Urinary bladder (tissue), 3 donors: ENCODE measurements at regions not wholly inside any gene's neighbourhood (a gene's known extent, or its start where the extent isn't known, plus 50 kb on each side); places are given as distances from the start of the nearest gene placed in this dataset.
"Not testable (repeated sequence)": the region's sequence is repeated elsewhere in the genome, so short reads cannot be mapped to it uniquely, and the experiment has no call there.

Source experiments
- DNase-seq: peaks from one replicate; pipeline ENCODE4 v3.0.0-alpha.2; 2015; ENCODE audit errors: extremely low spot score
- H3K27ac ChIP-seq: one replicate; pipeline ENCODE4 v1.5.1; 2013; ENCODE audit warnings: low read depth, mild to moderate bottlenecking, moderate library complexity
- H3K36me3 ChIP-seq: one replicate; pipeline ENCODE4 v1.6.1; 2013; ENCODE audit warnings: mild to moderate bottlenecking, moderate library complexity; ENCODE audit not compliant: insufficient read depth
- H3K4me1 ChIP-seq: one replicate; pipeline ENCODE4 v1.6.1; 2013; ENCODE audit warnings: mild to moderate bottlenecking, moderate library complexity; ENCODE audit not compliant: insufficient read depth
- H3K4me3 ChIP-seq: one replicate; pipeline ENCODE4 v1.5.1; 2013; ENCODE audit warnings: low read depth, low read length
- WGBS: extraction: QIAGEN DNeasy Blood & Tissue Kit; methylation state at CpG from one replicate; pipeline ENCODE4 v1.1.7; 2013; 5-methylcytosine and 5-hydroxymethylcytosine counted together
- donor health status: healthy with polysubstance abuse.
- donor health status: healthy.

GRCh38 chr10:62473241-62473640, 99.1 kb downstream of the ZNF365 start:
- DNase-seq, result no peak
- 79% methylated on average over 4 of the region's 4 CpGs for WGBS

GRCh38 chr10:62475551-62475950, 101.4 kb downstream of the ZNF365 start:
- Histone ChIP-seq H3K4me1 (no peaks in the 10 kb centered on the region), H3K36me3 (no peaks in the 10 kb centered on the region), H3K4me3 (no peak overlapping the region), H3K27ac (no peak overlapping the region)
- DNase-seq, result no peak
- 73% methylated on average over 6 of the region's 6 CpGs for WGBS

More at GRCh38 chr10:62473241-62473640, 99.1 kb downstream of the ZNF365 start:
- no peaks in the 10 kb centered on the region for H3K4me1 ChIP-seq
- H3K36me3 ChIP-seq, result no peaks in the 10 kb centered on the region
- no peak overlapping the region for H3K27ac ChIP-seq
- H3K4me3 ChIP-seq, result no peak overlapping the region

- no peaks in the 10 kb centered on the region for H3K36me3 ChIP-seq
- no peak overlapping the region for H3K27ac ChIP-seq
- DNase-seq, result no peak
- no peak overlapping the region for H3K4me3 ChIP-seq
- WGBS, result 81% methylated on average over 4 of the region's 4 CpGs
- H3K4me1 ChIP-seq, result no peaks in the 10 kb centered on the region
Observed at GRCh38 chr10:62479523-62479922, 105.4 kb downstream of the ZNF365 start.

- H3K4me1 ChIP-seq, result no peaks in the 10 kb centered on the region
- H3K36me3 ChIP-seq, result no peaks in the 10 kb centered on the region
- 36% methylated on average over 1 of the region's 1 CpG for WGBS
- no peak overlapping the region for H3K4me3 ChIP-seq
- H3K27ac ChIP-seq, result no peak overlapping the region
- DNase-seq, result no peak
Observed at GRCh38 chr10:62480196-62480595, 106.0 kb downstream of the ZNF365 start.

- DNase-seq, result no peak
- H3K4me1 ChIP-seq, result no peaks in the 10 kb centered on the region
- H3K27ac ChIP-seq, result no peak overlapping the region
Observed at GRCh38 chr10:62482581-62482980, 108.4 kb downstream of the ZNF365 start.

GRCh38 chr10:62491597-62491996, 117.4 kb downstream of the ZNF365 start:
- Histone ChIP-seq H3K36me3 (no peaks in the 10 kb centered on the region), H3K4me1 (no peaks in the 10 kb centered on the region), H3K27ac (no peak overlapping the region), H3K4me3 (no peak overlapping the region)
- DNase-seq, result no peak

More at GRCh38 chr10:62482581-62482980, 108.4 kb downstream of the ZNF365 start:
- no peaks in the 10 kb centered on the region for H3K36me3 ChIP-seq
- WGBS, result 76% methylated on average over 1 of the region's 1 CpG
- H3K4me3 ChIP-seq, result no peak overlapping the region

- WGBS, result 67% methylated on average over 5 of the region's 5 CpGs
- Histone ChIP-seq H3K4me3 (no peak overlapping the region), H3K36me3 (no peaks in the 10 kb centered on the region), H3K27ac (no peak overlapping the region), H3K4me1 (no peaks in the 10 kb centered on the region)
- DNase-seq, result no peak
Observed at GRCh38 chr10:62492012-62492869, 118.1 kb downstream of the ZNF365 start.

GRCh38 chr10:62492870-62493180, 118.7 kb downstream of the ZNF365 start:
- no peak for DNase-seq
- H3K4me3 ChIP-seq, result no peak overlapping the region
- H3K36me3 ChIP-seq, result no peaks in the 10 kb centered on the region
- H3K27ac ChIP-seq, result no peak overlapping the region
- 81% methylated on average over 3 of the region's 3 CpGs for WGBS
- no peaks in the 10 kb centered on the region for H3K4me1 ChIP-seq

- Histone ChIP-seq H3K4me3 (no peak overlapping the region), H3K4me1 (peaks cover 1% of the 10 kb centered on the region), H3K27ac (no peak overlapping the region), H3K36me3 (no peaks in the 10 kb centered on the region)
- WGBS, result 73% methylated on average over 3 of the region's 3 CpGs
- DNase-seq, result no peak
Observed at GRCh38 chr10:62496925-62497324, 122.8 kb downstream of the ZNF365 start.

GRCh38 chr10:62498271-62498670, 124.1 kb downstream of the ZNF365 start:
- DNase-seq, result no peak
- H3K4me3 ChIP-seq, result no peak overlapping the region
- WGBS, result 69% methylated on average over 3 of the region's 3 CpGs
- no peaks in the 10 kb centered on the region for H3K36me3 ChIP-seq
- H3K27ac ChIP-seq, result no peak overlapping the region
- H3K4me1 ChIP-seq, result peaks cover 1% of the 10 kb centered on the region

GRCh38 chr10:62500116-62500515, 125.9 kb downstream of the ZNF365 start:
- 29% methylated on average over 3 of the region's 5 CpGs for WGBS
- H3K36me3 ChIP-seq, DNase-seq, H3K4me3 ChIP-seq, H3K4me1 ChIP-seq, H3K27ac ChIP-seq: not testable (repeated sequence)

- 49% methylated on average over 1 of the region's 1 CpG for WGBS
- Histone ChIP-seq H3K4me3 (no peak overlapping the region), H3K27ac (no peak overlapping the region), H3K36me3 (no peaks in the 10 kb centered on the region), H3K4me1 (peaks cover 1% of the 10 kb centered on the region)
- no peak for DNase-seq
Observed at GRCh38 chr10:62501547-62501946, 127.4 kb downstream of the ZNF365 start.

- H3K27ac ChIP-seq, result no peak overlapping the region
- H3K36me3 ChIP-seq, result no peaks in the 10 kb centered on the region
- H3K4me1 ChIP-seq, result peaks cover 1% of the 10 kb centered on the region
- WGBS, result 77% methylated on average over 4 of the region's 4 CpGs
- DNase-seq, result no peak
- no peak overlapping the region for H3K4me3 ChIP-seq
Observed at GRCh38 chr10:62502995-62503613, 128.9 kb downstream of the ZNF365 start.

- Histone ChIP-seq H3K36me3 (no peaks in the 10 kb centered on the region), H3K4me1 (peaks cover 1% of the 10 kb centered on the region), H3K4me3 (no peak overlapping the region), H3K27ac (no peak overlapping the region)
- WGBS, result 86% methylated on average over 2 of the region's 2 CpGs
- DNase-seq, result no peak
Observed at GRCh38 chr10:62503872-62504271, 129.7 kb downstream of the ZNF365 start.
